A673 (cell line): ENCODE measurements at regions not wholly inside any gene's neighbourhood (a gene's known extent, or its start where the extent isn't known, plus 50 kb on each side); places are given as distances from the start of the nearest gene placed in this dataset.

Experiments used
- BruUV-seq: library from RNA; stranded (reverse); fragments of 400-500 nt; replicated peaks from 2 replicates; lab custom pipeline; 2021; lab: Mats Ljungman, UMichigan
- CTCF ChIA-PET: fragments of 300-600 bp; sonication (Branson Sonifier 250); formaldehyde crosslinking; loops from one replicate; lab custom pipeline; 2022; ENCODE audit warnings: antibody characterized with exemption; lab: Charles Lee
- POLR2A ChIA-PET: fragments of 300-600 bp; sonication (Branson Sonifier 250); formaldehyde crosslinking; loops from one replicate; lab custom pipeline; 2022; ENCODE audit warnings: antibody characterized with exemption; ENCODE audit not compliant: low non-redundant PET; lab: Charles Lee
- DNase-seq: peaks from one replicate; pipeline ENCODE4 v3.0.0-alpha.2; 2015; ENCODE audit warnings: low spot score
- H3K27ac ChIP-seq: fragments of 200-600 bp; sonication (generic); 2 replicates; pipeline ENCODE4 v1.5.1; 2016; ENCODE audit warnings: mixed run types, low read depth, mild to moderate bottlenecking, mixed read lengths, antibody characterized with exemption, low read length; ENCODE audit not compliant: poor library complexity, severe bottlenecking
- H3K27me3 ChIP-seq: fragments of 200-600 bp; sonication (generic); replicated peaks from 2 replicates; pipeline ENCODE4 v1.6.1; 2017; ENCODE audit warnings: mixed run types, low read depth, mild to moderate bottlenecking, mixed read lengths, antibody characterized with exemption, low read length; ENCODE audit not compliant: insufficient read depth, poor library complexity
- H3K36me3 ChIP-seq: fragments of 200-600 bp; sonication (generic); 2 replicates; pipeline ENCODE4 v1.6.1; 2016; ENCODE audit warnings: mixed run types, mild to moderate bottlenecking, mixed read lengths, antibody characterized with exemption, low read length; ENCODE audit not compliant: insufficient read depth, poor library complexity, severe bottlenecking
- H3K4me1 ChIP-seq: fragments of 200-600 bp; sonication (generic); 2 replicates; pipeline ENCODE4 v1.6.1; 2017; ENCODE audit warnings: mixed run types, mild to moderate bottlenecking, mixed read lengths, antibody characterized with exemption, low read length; ENCODE audit not compliant: insufficient read depth, poor library complexity, severe bottlenecking
- H3K4me3 ChIP-seq: fragments of 200-600 bp; sonication (generic); 2 replicates; pipeline ENCODE4 v1.5.1; 2016; ENCODE audit warnings: low read depth, mixed run types, mild to moderate bottlenecking, mixed read lengths, low read length; ENCODE audit not compliant: poor library complexity, severe bottlenecking
- H3K9me3 ChIP-seq: fragments of 200-600 bp; sonication (generic); 2 replicates; pipeline ENCODE4 v1.6.1; 2016; ENCODE audit warnings: mixed run types, low read depth, mild to moderate bottlenecking, mixed read lengths, antibody characterized with exemption, low read length; ENCODE audit not compliant: poor library complexity, severe bottlenecking
- EZH2 ChIP-seq: fragments of 200-600 bp; sonication (generic); IDR thresholded peaks from 2 replicates; pipeline ENCODE4 v1.6.1; 2017; ENCODE audit warnings: borderline replicate concordance, low read depth, mild to moderate bottlenecking, mixed read lengths, antibody characterized with exemption, low read length; ENCODE audit not compliant: poor library complexity, severe bottlenecking
- intact Hi-C: fragments of 100-400 bp; cut with micrococcal nuclease; formaldehyde crosslinking; loops from one replicate; pipeline ENCODE4 v1.10.0; 2022; ENCODE audit not compliant: unreplicated experiment
- TF ChIP-seq, protein P1 (sequence below): fragments of 300-800, 200-600 bp; sonication (generic); conservative IDR thresholded peaks from 2 replicates; pipeline ENCODE4 v1.5.1; 2017; ENCODE audit warnings: low read depth, mild to moderate bottlenecking, antibody characterized with exemption, low read length, moderate library complexity, mixed read lengths

DNA sequence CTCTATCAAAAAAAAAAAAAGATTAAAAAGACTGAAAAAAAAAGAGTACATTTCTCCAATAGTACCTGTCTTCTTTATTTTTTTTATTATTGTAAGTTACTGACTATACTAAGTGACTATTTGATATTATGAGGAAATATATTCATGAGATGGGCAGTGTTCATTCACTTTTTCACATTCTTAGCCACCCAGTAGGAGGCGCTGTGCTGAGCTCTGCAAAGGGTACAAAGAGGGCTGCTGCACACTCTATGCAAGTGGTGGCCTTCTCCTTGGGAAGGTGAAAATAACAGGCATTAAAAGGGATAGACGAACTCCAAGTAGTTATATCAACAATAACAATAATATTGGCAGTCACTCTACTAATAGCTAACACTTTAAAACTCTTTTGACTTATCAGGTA lies 1034.9 kb upstream of the FANCL start:
- Histone ChIP-seq H3K36me3 (no peaks in the 10 kb centered on the region), H3K4me3 (no peak overlapping the region), H3K27ac (no peak overlapping the region), H3K9me3 (no peaks in the 10 kb centered on the region), H3K27me3 (peaks cover 4% of the 10 kb centered on the region), H3K4me1 (no peaks in the 10 kb centered on the region)
- no peak for TF ChIP-seq EZH2
- TF ChIP-seq, protein P1, sequence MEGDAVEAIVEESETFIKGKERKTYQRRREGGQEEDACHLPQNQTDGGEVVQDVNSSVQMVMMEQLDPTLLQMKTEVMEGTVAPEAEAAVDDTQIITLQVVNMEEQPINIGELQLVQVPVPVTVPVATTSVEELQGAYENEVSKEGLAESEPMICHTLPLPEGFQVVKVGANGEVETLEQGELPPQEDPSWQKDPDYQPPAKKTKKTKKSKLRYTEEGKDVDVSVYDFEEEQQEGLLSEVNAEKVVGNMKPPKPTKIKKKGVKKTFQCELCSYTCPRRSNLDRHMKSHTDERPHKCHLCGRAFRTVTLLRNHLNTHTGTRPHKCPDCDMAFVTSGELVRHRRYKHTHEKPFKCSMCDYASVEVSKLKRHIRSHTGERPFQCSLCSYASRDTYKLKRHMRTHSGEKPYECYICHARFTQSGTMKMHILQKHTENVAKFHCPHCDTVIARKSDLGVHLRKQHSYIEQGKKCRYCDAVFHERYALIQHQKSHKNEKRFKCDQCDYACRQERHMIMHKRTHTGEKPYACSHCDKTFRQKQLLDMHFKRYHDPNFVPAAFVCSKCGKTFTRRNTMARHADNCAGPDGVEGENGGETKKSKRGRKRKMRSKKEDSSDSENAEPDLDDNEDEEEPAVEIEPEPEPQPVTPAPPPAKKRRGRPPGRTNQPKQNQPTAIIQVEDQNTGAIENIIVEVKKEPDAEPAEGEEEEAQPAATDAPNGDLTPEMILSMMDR: peak; percentile 54
- BruUV-seq: no TSS peak
- CTCF ChIA-PET: no interaction called here
- intact Hi-C loops: no loop called here
- POLR2A ChIA-PET: no interaction called here
- DNase-seq: peak; percentile 11

- Histone ChIP-seq H3K9me3 (no peaks in the 10 kb centered on the region), H3K36me3 (no peaks in the 10 kb centered on the region), H3K27me3 (no peaks in the 10 kb centered on the region), H3K4me3 (no peak overlapping the region), H3K4me1 (no peaks in the 10 kb centered on the region), H3K27ac (no peak overlapping the region)
- intact Hi-C loops: no loop called here
- DNase-seq: no peak
- no TSS peak for BruUV-seq
- TF ChIP-seq, protein P1: no peak
- TF ChIP-seq EZH2: no peak
- POLR2A ChIA-PET: no interaction called here
- CTCF ChIA-PET: no interaction called here
These were observed 1025.3 kb upstream of the FANCL start for GRCh38 chr2:59266453-59266852.

DNA sequence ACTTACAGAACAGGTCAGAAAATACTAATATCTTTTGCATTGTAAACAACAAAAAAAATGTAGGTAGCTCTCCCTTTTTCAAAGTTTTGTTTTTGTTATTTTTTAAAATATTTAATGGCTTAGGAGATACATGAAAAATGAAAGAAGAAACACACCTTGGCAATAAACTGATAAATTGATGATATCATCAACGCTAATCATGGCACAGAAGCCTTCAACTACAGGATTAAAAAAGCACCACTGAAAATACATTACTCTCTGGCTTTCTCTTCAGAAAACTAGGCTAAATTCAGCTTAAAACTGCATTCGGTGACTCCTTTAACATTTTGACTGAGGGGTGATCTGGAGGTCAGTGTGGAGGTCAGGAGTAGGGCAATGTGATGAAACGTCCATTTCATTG lies 1018.8 kb upstream of the FANCL start:
- ChIA-PET POLR2A (no interaction called here), CTCF (no interaction called here)
- Histone ChIP-seq H3K9me3 (no peaks in the 10 kb centered on the region), H3K27ac (no peak overlapping the region), H3K36me3 (no peaks in the 10 kb centered on the region), H3K27me3 (no peaks in the 10 kb centered on the region), H3K4me1 (no peaks in the 10 kb centered on the region), H3K4me3 (no peak overlapping the region)
- intact Hi-C loops: no loop called here
- DNase-seq: no peak
- BruUV-seq: no TSS peak
- no peak for TF ChIP-seq EZH2
- TF ChIP-seq, protein P1: no peak
